ENCODE measurements at regions not wholly inside any gene's neighbourhood (a gene's known extent, or its start where the extent isn't known, plus 50 kb on each side); places are given as distances from the start of the nearest gene placed in this dataset.
"Not testable (repeated sequence)": the region's sequence is repeated elsewhere in the genome, so short reads cannot be mapped to it uniquely, and the experiment has no call there.

DNA sequence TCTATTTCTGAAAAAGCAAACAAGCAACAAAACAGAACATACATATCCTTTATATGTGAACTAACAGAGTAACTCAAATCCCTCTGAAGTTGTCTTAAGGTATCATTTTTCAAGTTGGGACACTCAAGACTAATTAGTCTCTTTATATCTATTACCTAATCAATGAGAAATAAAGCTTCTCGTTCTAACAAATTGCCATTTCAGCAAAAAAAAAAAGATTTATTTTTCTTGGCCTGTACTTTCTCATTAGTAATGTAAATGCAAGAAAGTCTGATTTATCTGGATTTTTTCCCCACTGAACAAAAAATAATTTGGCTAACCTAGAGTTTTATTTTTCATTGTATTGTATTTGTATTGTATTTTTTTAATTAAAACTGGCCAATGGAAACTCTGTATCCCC lies 176.1 kb upstream of the NOL4 start:
- Histone ChIP-seq H3K4me1 (ENCODE audit: control insufficient read depth in 2 of 3, insufficient read depth in 2 of 3, low read depth in 1 of 3, low read length in 3 of 3) (no peaks in the 10 kb centered on the region), H3K27me3 (ENCODE audit: control insufficient read depth, insufficient read depth, low read length) (no peaks in the 10 kb centered on the region), H3K36me3 (ENCODE audit: control insufficient read depth in 2 of 3, insufficient read depth in 3 of 3, low read length in 3 of 3) (no peaks in the 10 kb centered on the region), H3K27ac (ENCODE audit: low read depth in 2 of 2, low read length in 2 of 2) (no peak overlapping the region), H3K4me3 (ENCODE audit: low read length in 3 of 3) (no peak overlapping the region), H3K9me3 (ENCODE audit: control insufficient read depth in 2 of 3, insufficient read depth in 1 of 3, low read length in 3 of 3) (no peaks in the 10 kb centered on the region), H3K9ac (ENCODE audit: low read length in 3 of 3) (no peak overlapping the region)
- FAIRE-seq = no peak
- intact Hi-C loops (cut with DNase I) = no loop called here
- no peak for TF ChIP-seq CTCF (IDR thresholded peaks at IDR 0.05; ENCODE audit: borderline replicate concordance, extremely low read depth, insufficient read depth)
- no peak for DNase-seq

DNA sequence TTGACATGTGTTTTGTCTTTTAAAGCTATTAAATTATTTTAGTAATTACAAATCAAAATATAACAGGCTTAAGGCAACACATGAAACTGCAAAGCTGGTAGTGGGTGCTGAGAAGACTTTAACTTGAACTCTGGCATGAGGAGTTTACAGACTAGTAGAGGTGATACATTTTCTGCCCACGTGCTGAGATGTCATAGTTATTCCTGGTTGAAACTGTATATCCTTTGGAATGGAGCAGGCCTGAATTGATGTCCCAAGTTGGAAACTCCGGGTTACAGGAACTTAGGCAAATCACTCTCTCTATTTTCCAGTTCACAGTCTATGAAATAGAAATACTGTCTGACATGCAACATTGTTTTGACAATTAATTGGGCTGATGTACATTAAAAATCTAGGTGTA lies 177.1 kb upstream of the NOL4 start:
- H3K36me3 ChIP-seq (ENCODE audit: control insufficient read depth in 2 of 3, insufficient read depth in 3 of 3, low read length in 3 of 3) = no peaks in the 10 kb centered on the region
- H3K27me3 ChIP-seq (ENCODE audit: control insufficient read depth, insufficient read depth, low read length) = no peaks in the 10 kb centered on the region
- H3K27ac ChIP-seq (ENCODE audit: low read depth in 2 of 2, low read length in 2 of 2) = no peak overlapping the region
- DNase-seq (no peak), FAIRE-seq (no peak)
- no peak for TF ChIP-seq CTCF (IDR thresholded peaks at IDR 0.05; ENCODE audit: borderline replicate concordance, extremely low read depth, insufficient read depth)
- no peaks in the 10 kb centered on the region for H3K9me3 ChIP-seq (ENCODE audit: control insufficient read depth in 2 of 3, insufficient read depth in 1 of 3, low read length in 3 of 3)
- H3K4me1 ChIP-seq (ENCODE audit: control insufficient read depth in 2 of 3, insufficient read depth in 2 of 3, low read depth in 1 of 3, low read length in 3 of 3) = no peaks in the 10 kb centered on the region
- no peak overlapping the region for H3K4me3 ChIP-seq (ENCODE audit: low read length in 3 of 3)
- no peak overlapping the region for H3K9ac ChIP-seq (ENCODE audit: low read length in 3 of 3)
- intact Hi-C loops (cut with DNase I) = no loop called here

DNA sequence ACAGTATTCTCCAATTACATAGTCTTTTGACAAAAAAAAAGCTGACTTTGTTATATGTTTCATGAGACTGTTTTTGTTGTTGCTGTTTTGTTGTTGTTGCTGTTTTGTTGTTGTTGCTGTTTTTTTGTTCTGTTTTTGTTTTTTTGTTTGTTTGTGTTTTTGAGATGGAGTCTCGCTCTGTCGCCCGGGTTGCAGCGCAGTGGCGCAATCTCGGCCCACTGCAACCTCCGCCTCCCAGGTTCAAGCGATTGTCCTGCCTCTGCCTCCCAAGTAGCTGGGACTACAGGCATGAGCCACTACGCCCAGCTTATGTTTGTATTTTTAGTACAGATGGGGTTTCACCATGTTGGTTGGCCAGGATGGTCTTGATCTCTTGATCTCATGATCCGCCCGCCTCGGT lies 182.8 kb upstream of the NOL4 start:
- DNase-seq; H3K9me3 ChIP-seq (ENCODE audit: control insufficient read depth in 2 of 3, insufficient read depth in 1 of 3, low read length in 3 of 3); H3K9ac ChIP-seq (ENCODE audit: low read length in 3 of 3); H3K36me3 ChIP-seq (ENCODE audit: control insufficient read depth in 2 of 3, insufficient read depth in 3 of 3, low read length in 3 of 3); H3K27ac ChIP-seq (ENCODE audit: low read depth in 2 of 2, low read length in 2 of 2); H3K27me3 ChIP-seq (ENCODE audit: control insufficient read depth, insufficient read depth, low read length); intact Hi-C loops (cut with DNase I); H3K4me1 ChIP-seq (ENCODE audit: control insufficient read depth in 2 of 3, insufficient read depth in 2 of 3, low read depth in 1 of 3, low read length in 3 of 3); H3K4me3 ChIP-seq (ENCODE audit: low read length in 3 of 3); FAIRE-seq: not testable (repeated sequence)

- Histone ChIP-seq H3K27ac (ENCODE audit: low read depth in 2 of 2, low read length in 2 of 2) (no peak overlapping the region), H3K4me1 (ENCODE audit: control insufficient read depth in 2 of 3, insufficient read depth in 2 of 3, low read depth in 1 of 3, low read length in 3 of 3) (no peaks in the 10 kb centered on the region), H3K36me3 (ENCODE audit: control insufficient read depth in 2 of 3, insufficient read depth in 3 of 3, low read length in 3 of 3) (no peaks in the 10 kb centered on the region), H3K27me3 (ENCODE audit: control insufficient read depth, insufficient read depth, low read length) (no peaks in the 10 kb centered on the region), H3K9ac (ENCODE audit: low read length in 3 of 3) (no peak overlapping the region), H3K4me3 (ENCODE audit: low read length in 3 of 3) (no peak overlapping the region), H3K9me3 (ENCODE audit: control insufficient read depth in 2 of 3, insufficient read depth in 1 of 3, low read length in 3 of 3) (no peaks in the 10 kb centered on the region)
- no peak for TF ChIP-seq CTCF (IDR thresholded peaks at IDR 0.05; ENCODE audit: borderline replicate concordance, extremely low read depth, insufficient read depth)
- no peak for FAIRE-seq
- no peak for DNase-seq
- intact Hi-C loops (cut with DNase I) = no loop called here
Observed at GRCh38 chr18:34411952-34412351, 187.2 kb upstream of the NOL4 start.

All from kidney (tissue), 13 donors.